Nephron (organoid): ENCODE measurements at regions not wholly inside any gene's neighbourhood (a gene's known extent, or its start where the extent isn't known, plus 50 kb on each side); places are given as distances from the start of the nearest gene placed in this dataset.

Experiments
- H3K27ac Mint-ChIP-seq, 3 experiments: 2 replicates each; pipeline ENCODE4 v1.8.0; 2020; ENCODE audit warnings: mixed read lengths in 3 of 3, mild to moderate bottlenecking in 2 of 3, moderate library complexity in 1 of 3
- H3K27me3 Mint-ChIP-seq: 2 replicates; pipeline ENCODE4 v1.8.0; 2021; ENCODE audit warnings: low read depth, mild to moderate bottlenecking, moderate library complexity, mixed read lengths
- H3K36me3 Mint-ChIP-seq: 2 replicates; pipeline ENCODE4 v1.8.0; 2020; ENCODE audit warnings: low read depth, mixed read lengths
- H3K4me1 Mint-ChIP-seq: 2 replicates; pipeline ENCODE4 v1.8.0; 2020; ENCODE audit warnings: mixed read lengths
- H3K4me3 Mint-ChIP-seq, 3 experiments: 2 replicates each; pipeline ENCODE4 v1.8.0; 2020; ENCODE audit warnings: mild to moderate bottlenecking in 3 of 3, mixed read lengths in 3 of 3, moderate library complexity in 2 of 3
- H3K9me3 Mint-ChIP-seq: 2 replicates; pipeline ENCODE4 v1.8.0; 2020; ENCODE audit warnings: mixed read lengths
- TF ChIP-seq, protein P1 (sequence below), 3 experiments: fragments of 200-600 bp; sonication (generic); IDR thresholded peaks; one replicate each; pipeline ENCODE4 v1.5.0; 2021; ENCODE audit warnings: antibody characterized with exemption in 3 of 3; ENCODE audit not compliant: unreplicated experiment in 3 of 3

DNA sequence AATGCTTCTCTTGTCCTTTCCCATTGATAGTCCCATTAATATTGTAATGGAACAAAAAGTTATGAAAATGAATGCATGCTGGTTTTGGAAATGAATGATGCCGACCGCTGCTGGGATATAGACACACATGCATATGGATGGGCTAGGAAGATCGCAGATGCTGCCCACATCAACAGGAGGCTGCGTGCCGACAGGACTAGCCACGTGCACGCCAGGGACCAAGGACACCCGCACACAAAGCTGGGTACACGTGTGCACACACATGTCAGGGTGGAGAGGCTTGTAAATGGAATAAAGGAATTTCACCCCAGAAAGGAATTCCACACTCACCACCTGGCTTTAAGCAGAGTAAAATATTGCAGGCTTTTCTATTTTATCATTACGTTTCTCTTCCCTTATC, 153.8 kb upstream of the VASH1 start:
- no peak overlapping the region for H3K27ac Mint-ChIP-seq
- peaks cover 5% of the 10 kb centered on the region for H3K27me3 Mint-ChIP-seq
- no peaks in the 10 kb centered on the region for H3K9me3 Mint-ChIP-seq
- no peaks in the 10 kb centered on the region for H3K36me3 Mint-ChIP-seq
- TF ChIP-seq, protein P1, sequence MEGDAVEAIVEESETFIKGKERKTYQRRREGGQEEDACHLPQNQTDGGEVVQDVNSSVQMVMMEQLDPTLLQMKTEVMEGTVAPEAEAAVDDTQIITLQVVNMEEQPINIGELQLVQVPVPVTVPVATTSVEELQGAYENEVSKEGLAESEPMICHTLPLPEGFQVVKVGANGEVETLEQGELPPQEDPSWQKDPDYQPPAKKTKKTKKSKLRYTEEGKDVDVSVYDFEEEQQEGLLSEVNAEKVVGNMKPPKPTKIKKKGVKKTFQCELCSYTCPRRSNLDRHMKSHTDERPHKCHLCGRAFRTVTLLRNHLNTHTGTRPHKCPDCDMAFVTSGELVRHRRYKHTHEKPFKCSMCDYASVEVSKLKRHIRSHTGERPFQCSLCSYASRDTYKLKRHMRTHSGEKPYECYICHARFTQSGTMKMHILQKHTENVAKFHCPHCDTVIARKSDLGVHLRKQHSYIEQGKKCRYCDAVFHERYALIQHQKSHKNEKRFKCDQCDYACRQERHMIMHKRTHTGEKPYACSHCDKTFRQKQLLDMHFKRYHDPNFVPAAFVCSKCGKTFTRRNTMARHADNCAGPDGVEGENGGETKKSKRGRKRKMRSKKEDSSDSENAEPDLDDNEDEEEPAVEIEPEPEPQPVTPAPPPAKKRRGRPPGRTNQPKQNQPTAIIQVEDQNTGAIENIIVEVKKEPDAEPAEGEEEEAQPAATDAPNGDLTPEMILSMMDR (IDR thresholded peaks at IDR 0.05; ENCODE audit: unreplicated experiment in 3 of 3), result no peak
- H3K4me1 Mint-ChIP-seq, result no peaks in the 10 kb centered on the region
- no peak overlapping the region for H3K4me3 Mint-ChIP-seq

DNA sequence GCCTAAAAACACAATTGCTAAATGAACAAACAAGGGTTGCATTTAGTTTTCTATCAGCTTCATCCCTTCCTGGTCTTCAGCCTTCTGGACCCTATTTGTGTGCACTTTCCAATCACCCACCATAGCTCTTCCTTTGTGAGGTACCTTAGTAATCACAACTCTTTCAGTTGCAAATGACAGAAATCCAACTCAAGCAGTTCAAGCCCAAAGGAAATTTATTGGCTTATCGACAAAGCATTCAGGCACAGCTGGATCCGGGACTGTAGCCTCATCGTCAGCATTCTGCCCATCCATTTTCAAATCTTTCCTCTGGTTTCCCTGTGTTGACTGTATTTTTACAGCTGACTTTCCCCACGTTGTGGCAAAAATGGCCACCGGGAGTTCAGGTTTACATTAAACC, 148.6 kb upstream of the VASH1 start:
- no peak overlapping the region for H3K27ac Mint-ChIP-seq
- H3K36me3 Mint-ChIP-seq, result no peaks in the 10 kb centered on the region
- no peaks in the 10 kb centered on the region for H3K4me1 Mint-ChIP-seq
- peaks cover 5% of the 10 kb centered on the region for H3K27me3 Mint-ChIP-seq
- peaks cover 12% of the 10 kb centered on the region for H3K9me3 Mint-ChIP-seq
- no peak overlapping the region for H3K4me3 Mint-ChIP-seq
- TF ChIP-seq, protein P1 (IDR thresholded peaks at IDR 0.05; ENCODE audit: unreplicated experiment in 3 of 3), result no peak

DNA sequence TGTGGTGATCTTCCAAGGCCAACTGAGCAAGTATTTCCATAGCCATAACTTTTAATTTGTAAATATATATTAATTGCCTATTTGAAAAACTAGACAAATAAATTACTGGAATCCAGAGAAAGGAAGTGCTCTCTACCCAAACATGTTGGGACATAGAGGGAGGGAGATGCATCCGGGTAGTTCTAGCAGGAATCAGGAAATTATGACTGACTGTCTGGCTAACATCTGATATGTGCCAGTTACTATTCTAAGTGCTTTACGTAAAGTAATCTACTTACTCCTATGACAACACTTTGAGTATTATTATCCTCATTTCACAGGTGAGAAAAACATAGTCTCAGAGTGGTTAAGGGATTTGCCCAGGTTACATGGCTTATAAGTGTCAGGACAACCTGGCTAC, 147.7 kb upstream of the VASH1 start:
- Mint-ChIP-seq H3K27me3 (peaks cover 5% of the 10 kb centered on the region), H3K27ac (no peak overlapping the region), H3K9me3 (peaks cover 12% of the 10 kb centered on the region)

DNA sequence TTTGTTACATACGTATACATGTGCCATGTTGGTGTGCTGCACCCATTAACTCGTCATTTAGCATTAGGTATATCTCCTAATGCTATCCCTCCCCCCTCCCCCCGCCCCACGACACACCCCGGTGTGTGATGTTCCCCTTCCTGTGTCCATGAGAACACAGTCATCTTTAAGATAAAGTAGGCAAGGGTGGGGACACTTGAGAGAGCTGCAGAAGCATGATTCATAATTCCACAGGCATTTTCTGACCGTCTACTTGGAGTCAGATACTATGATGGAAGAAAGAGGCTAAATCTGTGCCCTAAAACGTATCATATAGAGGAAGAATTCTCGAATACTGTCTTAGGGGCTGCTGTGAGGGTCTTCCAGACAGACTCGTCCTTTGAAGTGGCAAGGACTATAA, 145.9 kb upstream of the VASH1 start:
- no peaks in the 10 kb centered on the region for H3K36me3 Mint-ChIP-seq
- TF ChIP-seq, protein P1 (IDR thresholded peaks at IDR 0.05; ENCODE audit: unreplicated experiment in 3 of 3), result no peak
- H3K27me3 Mint-ChIP-seq, result peaks cover 6% of the 10 kb centered on the region
- H3K4me3 Mint-ChIP-seq, result no peak overlapping the region
- no peaks in the 10 kb centered on the region for H3K4me1 Mint-ChIP-seq
- H3K27ac Mint-ChIP-seq, result no peak overlapping the region
- peaks cover 17% of the 10 kb centered on the region for H3K9me3 Mint-ChIP-seq

More for the DNA sequence above, 147.7 kb upstream of the VASH1 start:
- Mint-ChIP-seq H3K4me1 (no peaks in the 10 kb centered on the region), H3K36me3 (no peaks in the 10 kb centered on the region), H3K4me3 (no peak overlapping the region)
- TF ChIP-seq, protein P1 (IDR thresholded peaks at IDR 0.05; ENCODE audit: unreplicated experiment in 3 of 3), result no peak

DNA sequence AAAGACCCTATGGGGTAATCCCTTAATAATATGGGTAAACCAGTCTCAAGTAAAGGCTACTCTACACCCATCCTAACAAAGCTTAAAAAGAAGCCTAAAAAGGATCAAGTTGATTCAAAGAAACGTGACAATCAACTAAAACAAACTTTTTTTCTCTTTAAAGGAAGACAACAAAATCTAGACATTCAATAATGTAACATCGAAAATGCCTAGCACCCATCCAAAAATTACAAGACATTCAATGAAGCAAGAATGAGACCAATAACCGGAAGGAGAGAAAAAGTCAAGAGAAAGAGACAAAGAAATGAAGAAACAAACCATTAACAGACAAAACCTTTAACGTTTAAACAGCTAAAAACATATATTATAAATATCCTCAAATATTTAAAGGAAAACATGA, 143.8 kb upstream of the VASH1 start:
- Mint-ChIP-seq H3K36me3 (no peaks in the 10 kb centered on the region), H3K9me3 (peaks cover 17% of the 10 kb centered on the region), H3K4me3 (no peak overlapping the region), H3K4me1 (no peaks in the 10 kb centered on the region), H3K27ac (no peak overlapping the region), H3K27me3 (peaks cover 9% of the 10 kb centered on the region)
- TF ChIP-seq, protein P1 (IDR thresholded peaks at IDR 0.05; ENCODE audit: unreplicated experiment in 3 of 3), result no peak

DNA sequence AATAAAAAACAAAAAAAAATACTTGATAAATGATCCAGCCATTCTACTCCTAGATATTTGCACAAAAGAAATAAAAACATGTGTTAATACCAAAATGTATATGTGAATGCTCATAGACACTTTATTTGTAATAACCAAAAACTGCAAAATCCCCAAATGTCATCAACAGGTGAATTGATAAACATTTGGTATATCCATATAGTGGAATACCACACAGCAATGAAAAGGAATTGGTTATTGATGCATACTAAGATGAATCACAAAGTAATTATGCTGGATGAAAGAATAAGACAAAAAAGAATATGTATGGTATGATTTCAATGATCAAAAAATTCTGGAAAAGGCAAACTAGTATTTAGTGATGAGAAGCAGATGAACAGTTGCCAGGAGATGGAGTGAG, 124.7 kb upstream of the VASH1 start:
- Mint-ChIP-seq H3K9me3 (peaks cover 4% of the 10 kb centered on the region), H3K4me1 (peaks cover 5% of the 10 kb centered on the region), H3K4me3 (no peak overlapping the region), H3K27me3 (no peaks in the 10 kb centered on the region), H3K36me3 (no peaks in the 10 kb centered on the region), H3K27ac (no peak overlapping the region)
- TF ChIP-seq, protein P1 (IDR thresholded peaks at IDR 0.05; ENCODE audit: unreplicated experiment in 3 of 3), result no peak
